GM18520 (cell line): ENCODE measurements at regions not wholly inside any gene's neighbourhood (a gene's known extent, or its start where the extent isn't known, plus 50 kb on each side); places are given as distances from the start of the nearest gene placed in this dataset.
"Not testable (repeated sequence)": the region's sequence is repeated elsewhere in the genome, so short reads cannot be mapped to it uniquely, and the experiment has no call there.

Experiments used
- ATAC-seq: cut with Tn5 transposase; IDR thresholded peaks from one replicate; pipeline ENCODE4 v1.9.1; 2021; ENCODE audit not compliant: unreplicated experiment

DNA sequence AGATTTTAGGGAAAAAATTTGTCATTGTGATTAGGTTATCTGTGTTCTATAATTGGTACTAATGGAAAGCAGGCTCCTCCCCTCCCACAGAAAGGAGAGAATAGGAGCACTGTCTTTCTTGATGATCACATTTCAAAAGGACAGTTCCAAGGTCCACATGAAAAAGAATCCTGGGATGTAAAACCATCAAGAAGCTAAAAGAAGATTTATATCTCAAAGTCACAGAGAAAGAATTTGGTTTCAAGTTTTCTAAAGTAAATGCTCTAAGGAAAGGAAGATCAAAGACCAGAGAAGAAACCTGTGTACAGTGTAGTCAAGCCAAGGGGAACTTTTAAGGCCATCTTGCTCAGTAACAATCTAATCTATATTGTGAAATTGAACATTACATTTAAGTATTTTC lies 652.7 kb upstream of the HS3ST5 start:
- no peak for ATAC-seq

DNA sequence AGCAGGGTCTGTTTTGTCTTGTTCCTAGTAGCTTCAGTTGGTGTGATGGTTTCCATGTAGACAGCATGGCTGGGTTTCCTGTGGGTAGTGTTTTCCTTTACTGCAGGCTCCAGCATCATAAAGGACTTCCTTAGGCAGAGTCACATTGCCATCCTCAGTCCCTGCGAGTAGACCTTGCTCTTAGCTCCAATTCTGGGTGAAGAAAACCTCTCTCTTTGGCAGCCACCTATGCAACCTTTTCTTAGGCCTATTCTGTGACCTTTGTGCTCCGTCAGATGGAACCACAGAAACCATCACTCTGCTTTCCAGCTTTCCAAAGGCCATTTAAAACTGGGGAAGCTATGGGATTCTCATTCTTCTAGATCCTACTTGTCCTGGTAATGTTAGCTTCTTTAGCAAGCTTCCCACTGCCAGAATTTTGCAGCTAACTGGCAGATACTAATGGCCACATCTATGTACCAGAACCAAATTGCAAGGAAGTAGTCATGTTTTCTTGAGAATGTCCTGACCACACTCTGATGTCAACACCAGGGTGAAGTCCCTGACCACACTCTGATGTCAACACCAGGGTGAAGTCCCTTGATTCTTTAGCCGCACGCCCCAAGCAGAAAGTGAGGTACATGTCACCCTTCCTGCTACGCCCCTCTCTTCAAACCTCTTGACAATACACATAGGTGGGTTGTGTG lies 646.6 kb upstream of the HS3ST5 start:
- ATAC-seq: peak; percentile 97

- ATAC-seq: no peak
Measured at GRCh38 chr6:114987281-114987680, 644.5 kb upstream of the HS3ST5 start.

DNA sequence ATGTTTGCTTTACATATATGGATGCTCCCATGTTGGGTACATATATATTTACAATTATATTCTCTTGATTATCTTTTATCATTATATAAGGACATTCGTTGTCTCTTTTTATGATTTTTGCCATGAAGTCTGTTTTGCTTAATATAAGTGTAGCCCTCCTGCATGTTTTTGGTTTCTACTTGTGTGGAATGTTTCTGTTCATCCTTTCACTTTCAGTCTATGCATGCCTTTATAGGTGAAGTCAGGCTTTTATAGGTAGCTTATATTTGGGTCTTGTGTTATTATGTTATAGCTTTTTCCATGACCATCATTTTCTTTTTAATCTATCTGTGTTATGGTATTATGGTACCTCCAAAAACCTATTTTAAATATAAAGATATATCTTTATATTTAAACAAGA lies 612.5 kb upstream of the HS3ST5 start:
- no peak for ATAC-seq

DNA sequence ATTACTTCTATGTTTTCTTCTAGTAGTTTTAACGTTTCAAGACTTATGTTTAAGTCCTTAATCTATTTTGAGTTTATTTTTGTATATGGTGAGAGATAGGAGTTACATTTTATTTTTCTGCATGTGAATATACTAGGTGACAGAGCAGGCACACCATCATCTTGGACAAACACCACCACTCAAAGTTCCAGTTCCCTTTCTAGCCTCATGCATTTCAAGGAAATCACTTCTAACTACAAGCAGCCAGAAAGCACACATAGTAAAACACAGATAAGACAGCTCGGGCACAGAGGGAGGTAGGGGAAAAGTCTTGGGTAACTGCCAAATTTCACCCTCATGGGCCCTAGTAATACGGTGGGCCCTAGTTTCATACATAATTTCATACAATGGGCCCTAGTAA lies 609.4 kb upstream of the HS3ST5 start:
- no peak for ATAC-seq

GRCh38 chr6:114945392-114945791 lies 602.6 kb upstream of the HS3ST5 start:
- ATAC-seq: no peak

GRCh38 chr6:114941078-114941477 lies 598.3 kb upstream of the HS3ST5 start:
- no peak for ATAC-seq

- ATAC-seq: no peak
Measured at GRCh38 chr6:114940181-114940580, 597.4 kb upstream of the HS3ST5 start.

GRCh38 chr6:114939630-114940029 lies 596.8 kb upstream of the HS3ST5 start:
- ATAC-seq: no peak

GRCh38 chr6:114936080-114936479 lies 593.3 kb upstream of the HS3ST5 start:
- no peak for ATAC-seq

- no peak for ATAC-seq
Measured at GRCh38 chr6:114934079-114934478, 591.3 kb upstream of the HS3ST5 start.

GRCh38 chr6:114928731-114929130 lies 585.9 kb upstream of the HS3ST5 start:
- not testable (repeated sequence) for ATAC-seq

DNA sequence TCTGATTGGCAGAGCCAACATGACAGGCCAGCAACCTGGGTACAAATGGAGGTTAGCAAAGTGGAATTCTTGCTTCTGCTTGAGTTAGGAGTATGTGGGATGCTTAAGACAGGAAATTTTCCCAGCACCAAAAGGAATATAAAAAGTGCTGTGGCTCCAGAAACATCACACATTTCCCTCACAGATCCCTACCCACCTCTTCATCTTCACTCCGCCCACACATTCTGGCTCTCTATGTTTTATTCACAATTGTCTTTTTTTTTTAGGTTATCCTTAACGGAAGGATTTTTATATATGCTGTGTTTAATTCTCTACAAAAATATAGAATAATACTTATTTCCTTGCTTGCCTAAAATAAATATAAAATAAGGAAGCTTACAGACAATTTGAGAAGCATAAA lies 563.3 kb upstream of the HS3ST5 start:
- ATAC-seq: no peak

- no peak for ATAC-seq
Measured at GRCh38 chr6:114897536-114897935, 554.7 kb upstream of the HS3ST5 start.

- no peak for ATAC-seq
Measured at GRCh38 chr6:114892211-114892610, 549.4 kb upstream of the HS3ST5 start.

DNA sequence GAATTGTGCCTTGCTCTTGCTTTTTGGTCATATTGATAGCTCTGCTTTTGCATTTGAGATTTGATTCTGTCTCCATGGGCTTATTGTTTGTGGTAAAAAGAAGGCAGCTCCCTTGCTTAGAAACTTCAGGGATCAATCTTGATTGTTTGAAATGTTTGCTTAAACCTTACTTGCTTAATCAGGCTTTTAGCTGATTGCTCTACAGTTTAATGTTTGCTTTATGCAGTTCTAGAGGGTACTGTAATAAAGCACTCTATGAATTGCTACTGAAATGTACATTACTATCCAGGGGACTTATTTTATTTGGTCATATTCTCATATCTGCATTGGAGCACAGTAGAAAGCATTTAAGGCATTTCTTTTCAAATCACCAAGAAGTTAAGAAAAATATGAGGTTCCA lies 545.4 kb upstream of the HS3ST5 start:
- no peak for ATAC-seq

- ATAC-seq: no peak
Measured at GRCh38 chr6:114886670-114887436, 544.0 kb upstream of the HS3ST5 start.

- ATAC-seq: no peak
Measured at GRCh38 chr6:114879693-114880092, 536.9 kb upstream of the HS3ST5 start.

DNA sequence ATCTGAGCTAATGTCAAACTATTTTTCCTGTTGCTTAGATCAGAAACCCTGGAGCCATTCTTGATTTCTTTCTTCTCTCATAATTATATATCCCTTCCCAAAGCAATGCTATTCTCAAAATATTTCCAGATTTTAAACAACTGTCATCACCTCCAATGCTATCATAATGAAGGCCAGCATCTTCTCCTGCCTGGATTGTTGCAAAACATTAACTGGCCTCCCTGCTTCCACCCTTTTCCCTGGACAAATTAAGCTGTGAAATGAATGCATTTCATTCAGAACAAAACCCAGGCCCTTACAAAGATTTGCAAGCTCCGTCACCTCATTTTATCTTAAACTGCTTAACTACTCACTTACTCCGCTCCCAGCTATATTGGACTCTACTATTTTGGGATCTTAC lies 535.3 kb upstream of the HS3ST5 start:
- no peak for ATAC-seq

DNA sequence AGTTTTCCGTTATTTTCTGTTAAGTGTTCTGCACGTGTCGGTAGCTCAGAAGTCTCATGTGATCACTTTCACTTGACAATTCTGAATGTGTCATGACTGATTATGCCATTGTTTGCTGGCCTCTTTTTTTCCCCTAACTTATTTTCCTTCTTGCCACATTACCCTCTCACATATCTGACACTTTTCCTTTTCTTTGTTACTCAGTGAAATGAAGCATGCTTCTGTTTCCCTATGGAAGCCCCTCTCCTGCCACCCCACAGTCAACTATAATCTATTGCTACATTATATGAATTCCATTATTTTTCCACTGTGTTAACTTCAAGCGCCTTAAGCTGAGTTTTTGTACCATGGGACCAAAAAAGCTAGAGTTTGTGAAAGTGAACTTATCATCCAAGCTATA lies 531.6 kb upstream of the HS3ST5 start:
- ATAC-seq: no peak

DNA sequence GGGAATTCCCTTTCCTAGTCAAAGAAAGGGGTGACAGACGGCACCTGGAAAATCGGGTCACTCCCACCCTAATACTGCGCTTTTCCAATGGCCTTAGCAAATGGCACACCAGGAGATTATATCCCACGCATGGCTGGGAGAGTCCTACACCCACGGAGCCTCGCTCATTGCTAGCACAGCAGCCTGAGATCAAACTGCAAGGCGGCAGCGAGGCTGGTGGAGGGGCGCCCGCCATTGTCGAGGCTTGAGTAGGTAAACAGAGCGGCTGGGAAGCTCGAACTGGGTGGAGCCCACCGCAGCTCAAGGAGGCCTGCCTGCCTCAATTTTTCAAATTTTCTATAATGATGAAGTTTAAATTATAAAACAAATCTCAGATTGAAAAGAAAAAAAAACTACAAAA lies 522.7 kb upstream of the HS3ST5 start:
- ATAC-seq: not testable (repeated sequence)

DNA sequence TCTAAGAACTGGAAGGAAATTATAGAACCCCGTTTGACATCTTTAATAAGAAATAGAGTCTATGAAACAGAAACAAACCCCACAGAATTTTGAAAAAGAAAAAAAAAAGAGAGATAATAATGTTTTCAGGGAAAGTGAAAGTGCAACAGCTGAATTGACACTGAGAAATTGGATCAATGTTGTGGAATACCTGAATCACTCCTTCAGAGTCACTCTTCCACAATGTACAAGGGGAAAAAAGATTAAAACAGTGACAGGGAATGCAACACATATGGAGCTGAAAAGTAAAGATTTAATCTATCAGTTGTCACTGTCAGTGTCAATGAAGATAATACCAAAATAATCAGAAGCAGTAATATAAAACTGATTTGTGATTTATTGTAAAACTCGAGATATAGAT lies 520.8 kb upstream of the HS3ST5 start:
- ATAC-seq: no peak

DNA sequence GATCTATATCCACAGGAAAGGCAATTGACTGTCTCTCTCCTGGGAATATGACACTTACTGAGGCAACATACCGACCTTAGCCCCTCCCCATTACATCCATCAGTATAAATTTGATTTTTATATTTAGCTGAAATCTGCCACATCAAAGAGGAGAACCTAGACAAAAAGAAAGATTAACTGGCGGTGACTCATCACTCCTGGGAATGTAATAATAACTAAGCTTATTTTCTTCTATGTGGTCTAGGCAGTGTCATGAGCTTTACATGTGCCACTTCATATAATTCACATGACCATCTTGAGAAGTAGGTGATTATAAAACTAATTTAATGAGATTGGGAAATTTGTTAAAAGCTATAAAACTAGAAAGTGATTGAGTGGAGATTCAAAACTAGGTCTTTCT lies 520.0 kb upstream of the HS3ST5 start:
- ATAC-seq: no peak
